GM19452 (cell line): ENCODE measurements at regions not wholly inside any gene's neighbourhood (a gene's known extent, or its start where the extent isn't known, plus 50 kb on each side); places are given as distances from the start of the nearest gene placed in this dataset.
"Not testable (repeated sequence)": the region's sequence is repeated elsewhere in the genome, so short reads cannot be mapped to it uniquely, and the experiment has no call there.

Experiments used
- ATAC-seq: cut with Tn5 transposase; IDR thresholded peaks from one replicate; pipeline ENCODE4 v1.9.1; 2021; ENCODE audit not compliant: unreplicated experiment

- no peak for ATAC-seq
Measured at GRCh38 chr19:31525610-31526147, 176.4 kb upstream of the TSHZ3 start.

GRCh38 chr19:31527443-31527842 lies 178.2 kb upstream of the TSHZ3 start:
- no peak for ATAC-seq

GRCh38 chr19:31528261-31528660 lies 179.0 kb upstream of the TSHZ3 start:
- no peak for ATAC-seq

- no peak for ATAC-seq
Measured at GRCh38 chr19:31529121-31529520, 179.9 kb upstream of the TSHZ3 start.

- ATAC-seq = no peak
Measured at GRCh38 chr19:31530781-31531180, 181.5 kb upstream of the TSHZ3 start.

GRCh38 chr19:31531326-31531725 lies 182.1 kb upstream of the TSHZ3 start:
- ATAC-seq = no peak

- ATAC-seq = no peak
Measured at GRCh38 chr19:31532034-31532433, 182.8 kb upstream of the TSHZ3 start.

- no peak for ATAC-seq
Measured at GRCh38 chr19:31533114-31533513, 183.9 kb upstream of the TSHZ3 start.

GRCh38 chr19:31534231-31534630 lies 185.0 kb upstream of the TSHZ3 start:
- no peak for ATAC-seq

GRCh38 chr19:31534786-31535657 lies 185.8 kb upstream of the TSHZ3 start:
- no peak for ATAC-seq

GRCh38 chr19:31535691-31536460 lies 186.6 kb upstream of the TSHZ3 start:
- ATAC-seq = no peak

GRCh38 chr19:31537136-31537535 lies 187.9 kb upstream of the TSHZ3 start:
- ATAC-seq = no peak

GRCh38 chr19:31537902-31538301 lies 188.7 kb upstream of the TSHZ3 start:
- not testable (repeated sequence) for ATAC-seq

- no peak for ATAC-seq
Measured at GRCh38 chr19:31538879-31539278, 189.6 kb upstream of the TSHZ3 start.

GRCh38 chr19:31539386-31539785 lies 190.2 kb upstream of the TSHZ3 start:
- no peak for ATAC-seq

- no peak for ATAC-seq
Measured at GRCh38 chr19:31541396-31541795, 192.2 kb upstream of the TSHZ3 start.

- no peak for ATAC-seq
Measured at GRCh38 chr19:31543456-31543855, 194.2 kb upstream of the TSHZ3 start.

GRCh38 chr19:31545777-31546176 lies 196.5 kb upstream of the TSHZ3 start:
- ATAC-seq = no peak

GRCh38 chr19:31546205-31546960 lies 197.1 kb upstream of the TSHZ3 start:
- no peak for ATAC-seq

GRCh38 chr19:31548941-31549340 lies 199.7 kb upstream of the TSHZ3 start:
- ATAC-seq = no peak
